ENCODE measurements at regions not wholly inside any gene's neighbourhood (a gene's known extent, or its start where the extent isn't known, plus 50 kb on each side); places are given as distances from the start of the nearest gene placed in this dataset.

DNA sequence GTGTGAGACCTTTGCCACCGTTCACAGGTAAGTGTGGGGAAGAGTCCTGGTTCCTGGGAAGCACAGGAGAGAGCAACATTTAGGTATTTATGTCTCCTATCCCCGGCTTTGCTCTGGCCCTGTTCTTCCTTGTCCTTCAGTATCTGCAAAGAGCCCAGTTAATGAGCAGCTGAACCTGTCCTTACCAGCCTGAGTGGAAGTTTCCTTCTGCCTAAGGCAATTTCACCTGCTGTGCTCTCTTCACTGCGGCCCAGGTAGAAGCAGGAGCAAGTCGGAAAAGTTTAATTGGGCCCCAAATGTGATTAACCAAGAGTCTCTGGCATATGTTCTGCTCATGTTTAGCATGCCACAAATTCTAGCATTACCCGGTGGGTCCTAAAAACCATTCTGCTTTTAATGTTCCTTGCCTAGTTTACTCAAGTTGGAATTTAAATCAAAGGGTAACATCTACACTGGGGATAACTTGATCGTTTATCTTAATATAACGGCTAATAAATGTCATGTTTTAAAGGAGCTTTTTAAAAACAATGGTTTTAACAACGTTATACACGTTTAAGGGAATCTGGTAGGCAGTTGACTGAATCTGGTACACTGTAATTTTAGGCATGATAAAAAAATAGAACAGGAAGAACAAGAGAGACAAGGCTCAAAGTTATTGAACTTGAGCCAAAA, 817.1 kb downstream of the TYW1 start:
- no peak for TF ChIP-seq CTCF (IDR thresholded peaks at IDR 0.05)
- TF ChIP-seq EP300 (IDR thresholded peaks at IDR 0.05), result no peak
- TF ChIP-seq POLR2AphosphoS5 (IDR thresholded peaks at IDR 0.05), result no peak

Measured in gastroesophageal sphincter (tissue), 3 donors.